ENCODE measurements at regions not wholly inside any gene's neighbourhood (a gene's known extent, or its start where the extent isn't known, plus 50 kb on each side); places are given as distances from the start of the nearest gene placed in this dataset.

GRCh38 chr4:19992471-19993093 lies 259.1 kb upstream of the SLIT2 start:
- DNase-seq (ENCODE audit: low read depth in 2 of 2), result no peak

- no peak for DNase-seq (ENCODE audit: low read depth in 2 of 2)
Observed at GRCh38 chr4:19987746-19988145, 264.0 kb upstream of the SLIT2 start.

- DNase-seq (ENCODE audit: low read depth in 2 of 2), result no peak
Observed at GRCh38 chr4:19983072-19983471, 268.6 kb upstream of the SLIT2 start.

GRCh38 chr4:19982556-19982955 lies 269.1 kb upstream of the SLIT2 start:
- DNase-seq (ENCODE audit: low read depth in 2 of 2), result no peak

GRCh38 chr4:19971829-19972228 lies 279.9 kb upstream of the SLIT2 start:
- no peak for DNase-seq (ENCODE audit: low read depth in 2 of 2)

- DNase-seq (ENCODE audit: low read depth in 2 of 2), result no peak
Observed at GRCh38 chr4:19969492-19969891, 282.2 kb upstream of the SLIT2 start.

GRCh38 chr4:19961091-19961490 lies 290.6 kb upstream of the SLIT2 start:
- DNase-seq (ENCODE audit: low read depth in 2 of 2), result no peak

- no peak for DNase-seq (ENCODE audit: low read depth in 2 of 2)
Observed at GRCh38 chr4:19958848-19959247, 292.9 kb upstream of the SLIT2 start.

GRCh38 chr4:19947349-19947748 lies 304.4 kb upstream of the SLIT2 start:
- no peak for DNase-seq (ENCODE audit: low read depth in 2 of 2)

GRCh38 chr4:19945979-19946380 lies 305.7 kb upstream of the SLIT2 start:
- DNase-seq (ENCODE audit: low read depth in 2 of 2), result no peak

GRCh38 chr4:19945501-19945900 lies 306.2 kb upstream of the SLIT2 start:
- DNase-seq (ENCODE audit: low read depth in 2 of 2), result no peak

- DNase-seq (ENCODE audit: low read depth in 2 of 2), result no peak
Observed at GRCh38 chr4:19944806-19945205, 306.9 kb upstream of the SLIT2 start.

GRCh38 chr4:19944251-19944650 lies 307.5 kb upstream of the SLIT2 start:
- no peak for DNase-seq (ENCODE audit: low read depth in 2 of 2)

- no peak for DNase-seq (ENCODE audit: low read depth in 2 of 2)
Observed at GRCh38 chr4:19941434-19941833, 310.3 kb upstream of the SLIT2 start.

- no peak for DNase-seq (ENCODE audit: low read depth in 2 of 2)
Observed at GRCh38 chr4:19940861-19941260, 310.8 kb upstream of the SLIT2 start.

- no peak for DNase-seq (ENCODE audit: low read depth in 2 of 2)
Observed at GRCh38 chr4:19936476-19936875, 315.2 kb upstream of the SLIT2 start.

- no peak for DNase-seq (ENCODE audit: low read depth in 2 of 2)
Observed at GRCh38 chr4:19930742-19931141, 321.0 kb upstream of the SLIT2 start.

- DNase-seq (ENCODE audit: low read depth in 2 of 2), result no peak
Observed at GRCh38 chr4:19927381-19927780, 324.3 kb upstream of the SLIT2 start.

- no peak for DNase-seq (ENCODE audit: low read depth in 2 of 2)
Observed at GRCh38 chr4:19925516-19925915, 326.2 kb upstream of the SLIT2 start.

- no peak for DNase-seq (ENCODE audit: low read depth in 2 of 2)
Observed at GRCh38 chr4:19924761-19925160, 326.9 kb upstream of the SLIT2 start.

- DNase-seq (ENCODE audit: low read depth in 2 of 2), result no peak
Observed at GRCh38 chr4:19915276-19915675, 336.4 kb upstream of the SLIT2 start.

GRCh38 chr4:19913650-19914049 lies 338.1 kb upstream of the SLIT2 start:
- DNase-seq (ENCODE audit: low read depth in 2 of 2), result no peak

- no peak for DNase-seq (ENCODE audit: low read depth in 2 of 2)
Observed at GRCh38 chr4:19910861-19911525, 340.7 kb upstream of the SLIT2 start.

GRCh38 chr4:19905024-19905423 lies 346.7 kb upstream of the SLIT2 start:
- DNase-seq (ENCODE audit: low read depth in 2 of 2), result no peak

All from stimulated activated CD4-positive, alpha-beta T cell treated with anti-CD3 and anti-CD28 coated beads, Interleukin-4, amount 100 ng/mL, for 48 hours (primary cell).